ENCODE measurements at regions not wholly inside any gene's neighbourhood (a gene's known extent, or its start where the extent isn't known, plus 50 kb on each side); places are given as distances from the start of the nearest gene placed in this dataset.

- TF ChIP-seq POLR2A (IDR thresholded peaks at IDR 0.05), result no peak
- TF ChIP-seq CTCF (IDR thresholded peaks at IDR 0.05 in 4 of 5, conservative IDR thresholded peaks at IDR 0.05 in 1 of 5), result no peak
Observed at GRCh38 chr10:3323865-3324498, 151.4 kb upstream of the PITRM1 start.

Measured in gastrocnemius medialis (tissue), 4 donors.